Fibroblast of pulmonary artery (primary cell): ENCODE measurements at regions not wholly inside any gene's neighbourhood (a gene's known extent, or its start where the extent isn't known, plus 50 kb on each side); places are given as distances from the start of the nearest gene placed in this dataset.

Experiments used
- DNase-seq: peaks from one replicate; pipeline ENCODE4 v3.0.0-alpha.2; 2010; ENCODE audit warnings: low read depth
- H3K4me3 ChIP-seq: replicated peaks from 2 replicates; pipeline ENCODE4 v1.5.1; 2011; ENCODE audit warnings: low read depth, mild to moderate bottlenecking, control low read depth, low read length, moderate library complexity
- CTCF ChIP-seq: IDR thresholded peaks from 2 replicates; pipeline ENCODE4 v1.5.1; 2011; ENCODE audit warnings: mild to moderate bottlenecking, control low read depth, low read length, inconsistent platforms; ENCODE audit errors: missing control alignments

GRCh38 chr21:22743085-22743484, 1744.9 kb downstream of the NCAM2 start:
- DNase-seq: no peak
- no peak overlapping the region for H3K4me3 ChIP-seq
- TF ChIP-seq CTCF: no peak

GRCh38 chr21:22754746-22755145, 1756.5 kb downstream of the NCAM2 start:
- H3K4me3 ChIP-seq: no peak overlapping the region
- no peak for DNase-seq
- no peak for TF ChIP-seq CTCF

GRCh38 chr21:22758478-22758877, 1760.3 kb downstream of the NCAM2 start:
- H3K4me3 ChIP-seq: no peak overlapping the region
- DNase-seq: no peak
- TF ChIP-seq CTCF: no peak

- TF ChIP-seq CTCF: no peak
- no peak for DNase-seq
- H3K4me3 ChIP-seq: no peak overlapping the region
These were observed 1764.3 kb downstream of the NCAM2 start for GRCh38 chr21:22762463-22762862.

GRCh38 chr21:22763442-22763841, 1765.2 kb downstream of the NCAM2 start:
- TF ChIP-seq CTCF: no peak
- H3K4me3 ChIP-seq: no peak overlapping the region
- no peak for DNase-seq

- DNase-seq: no peak
- H3K4me3 ChIP-seq: no peak overlapping the region
- no peak for TF ChIP-seq CTCF
These were observed 1766.0 kb downstream of the NCAM2 start for GRCh38 chr21:22764222-22764621.

- no peak for DNase-seq
- TF ChIP-seq CTCF: no peak
- H3K4me3 ChIP-seq: no peak overlapping the region
These were observed 1793.2 kb downstream of the NCAM2 start for GRCh38 chr21:22791376-22791775.
